ENCODE measurements at regions not wholly inside any gene's neighbourhood (a gene's known extent, or its start where the extent isn't known, plus 50 kb on each side); places are given as distances from the start of the nearest gene placed in this dataset.
A peak's percentile ranks its signal among the peaks of the same experiment; 100 is the strongest.

DNA sequence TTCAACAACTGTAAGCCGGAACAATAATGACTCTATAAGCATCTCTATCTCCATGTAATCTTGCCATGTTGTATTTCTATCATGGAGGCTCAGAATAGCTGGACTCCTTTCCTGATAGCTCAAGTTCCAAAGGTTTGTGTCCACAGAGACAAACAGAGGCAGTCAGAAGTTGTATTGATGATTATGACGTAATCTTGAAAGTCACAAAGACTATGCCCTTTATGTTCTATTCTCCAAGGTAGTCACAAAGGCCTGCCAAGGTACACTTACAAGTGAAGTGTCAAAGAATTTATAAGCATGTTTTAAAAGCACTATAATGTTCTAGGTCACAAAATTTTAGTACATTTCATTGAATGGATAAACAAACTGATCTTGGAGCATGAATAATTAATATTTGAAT is 542.2 kb downstream of the CDH11 start:
- FAIRE-seq (no peak), DNase-seq (no peak), ATAC-seq (no peak)
- Histone ChIP-seq H3K4me3 (no peak overlapping the region), H3K27me3 (no peaks in the 10 kb centered on the region), H3K27ac (no peak overlapping the region), H3K9me3 (no peaks in the 10 kb centered on the region), H3K4me1 (no peaks in the 10 kb centered on the region), H3K36me3 (no peaks in the 10 kb centered on the region)
- TF ChIP-seq, protein P1, sequence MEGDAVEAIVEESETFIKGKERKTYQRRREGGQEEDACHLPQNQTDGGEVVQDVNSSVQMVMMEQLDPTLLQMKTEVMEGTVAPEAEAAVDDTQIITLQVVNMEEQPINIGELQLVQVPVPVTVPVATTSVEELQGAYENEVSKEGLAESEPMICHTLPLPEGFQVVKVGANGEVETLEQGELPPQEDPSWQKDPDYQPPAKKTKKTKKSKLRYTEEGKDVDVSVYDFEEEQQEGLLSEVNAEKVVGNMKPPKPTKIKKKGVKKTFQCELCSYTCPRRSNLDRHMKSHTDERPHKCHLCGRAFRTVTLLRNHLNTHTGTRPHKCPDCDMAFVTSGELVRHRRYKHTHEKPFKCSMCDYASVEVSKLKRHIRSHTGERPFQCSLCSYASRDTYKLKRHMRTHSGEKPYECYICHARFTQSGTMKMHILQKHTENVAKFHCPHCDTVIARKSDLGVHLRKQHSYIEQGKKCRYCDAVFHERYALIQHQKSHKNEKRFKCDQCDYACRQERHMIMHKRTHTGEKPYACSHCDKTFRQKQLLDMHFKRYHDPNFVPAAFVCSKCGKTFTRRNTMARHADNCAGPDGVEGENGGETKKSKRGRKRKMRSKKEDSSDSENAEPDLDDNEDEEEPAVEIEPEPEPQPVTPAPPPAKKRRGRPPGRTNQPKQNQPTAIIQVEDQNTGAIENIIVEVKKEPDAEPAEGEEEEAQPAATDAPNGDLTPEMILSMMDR (IDR thresholded peaks at IDR 0.05) = no peak
- 75 to 89% methylated on average over 2 of the region's 2 CpGs for WGBS, 2 donors
- intact Hi-C loops (cut with DNase I) = no loop called here

DNA sequence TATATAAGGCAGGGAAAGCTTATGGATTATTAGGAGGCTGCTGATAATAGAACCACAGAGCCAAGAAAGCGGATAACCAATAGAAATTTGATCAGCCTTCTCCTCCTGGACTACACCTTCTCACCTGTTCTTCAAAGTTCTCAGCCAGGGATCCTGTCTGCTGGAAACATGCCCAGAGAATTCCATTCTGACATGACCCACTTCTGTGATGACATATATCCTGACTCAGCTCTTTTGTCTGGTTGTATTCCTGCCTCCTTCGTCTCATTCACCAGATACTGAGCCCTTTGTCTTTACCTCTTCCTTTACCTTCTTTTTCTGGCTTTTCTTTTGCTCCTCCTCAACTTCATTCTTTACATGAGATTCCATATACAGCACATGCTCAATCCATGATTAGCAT is 576.1 kb downstream of the CDH11 start:
- FAIRE-seq = no peak
- H3K4me1 ChIP-seq = no peaks in the 10 kb centered on the region

DNA sequence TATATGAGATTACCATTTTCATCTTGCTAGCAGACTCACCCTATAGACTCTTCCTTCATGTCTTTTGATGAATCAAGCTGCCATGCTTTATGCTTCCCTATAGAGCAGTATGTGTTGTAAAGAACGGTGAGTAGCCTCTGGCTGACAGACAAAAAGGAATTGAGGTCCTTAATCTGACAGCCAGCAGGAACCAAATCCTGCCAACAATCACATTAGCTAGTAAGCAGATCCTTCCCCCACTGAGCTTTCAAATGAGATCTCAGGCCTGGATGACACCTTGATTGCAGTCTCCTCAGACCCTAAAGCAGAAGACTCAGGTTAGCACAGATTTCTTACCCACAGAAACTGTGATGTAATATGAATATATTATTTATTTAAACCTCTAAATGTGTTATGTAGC is 577.0 kb downstream of the CDH11 start:
- intact Hi-C loops (cut with DNase I) = no loop called here
- DNase-seq (no peak), ATAC-seq (no peak), FAIRE-seq (no peak)
- no peaks in the 10 kb centered on the region for H3K27me3 ChIP-seq
- H3K9me3 ChIP-seq = no peaks in the 10 kb centered on the region
- 59 to 65% methylated on average over 1 of the region's 1 CpG for WGBS, 2 donors
- H3K4me3 ChIP-seq = no peak overlapping the region
- no peak overlapping the region for H3K27ac ChIP-seq
- no peaks in the 10 kb centered on the region for H3K4me1 ChIP-seq
- TF ChIP-seq, protein P1 (IDR thresholded peaks at IDR 0.05) = no peak
- no peaks in the 10 kb centered on the region for H3K36me3 ChIP-seq

More for the DNA sequence above, 576.1 kb downstream of the CDH11 start:
- no peak overlapping the region for H3K27ac ChIP-seq
- ATAC-seq (peak in 1 of 4 donors; percentile 51), DNase-seq (no peak)
- WGBS, 2 donors = 44 to 52% methylated on average over 2 of the region's 2 CpGs
- TF ChIP-seq, protein P1 (IDR thresholded peaks at IDR 0.05) = no peak
- H3K27me3 ChIP-seq = no peaks in the 10 kb centered on the region
- H3K4me3 ChIP-seq = no peak overlapping the region
- intact Hi-C loops (cut with DNase I) = no loop called here
- H3K9me3 ChIP-seq = no peaks in the 10 kb centered on the region
- H3K36me3 ChIP-seq = no peaks in the 10 kb centered on the region

DNA sequence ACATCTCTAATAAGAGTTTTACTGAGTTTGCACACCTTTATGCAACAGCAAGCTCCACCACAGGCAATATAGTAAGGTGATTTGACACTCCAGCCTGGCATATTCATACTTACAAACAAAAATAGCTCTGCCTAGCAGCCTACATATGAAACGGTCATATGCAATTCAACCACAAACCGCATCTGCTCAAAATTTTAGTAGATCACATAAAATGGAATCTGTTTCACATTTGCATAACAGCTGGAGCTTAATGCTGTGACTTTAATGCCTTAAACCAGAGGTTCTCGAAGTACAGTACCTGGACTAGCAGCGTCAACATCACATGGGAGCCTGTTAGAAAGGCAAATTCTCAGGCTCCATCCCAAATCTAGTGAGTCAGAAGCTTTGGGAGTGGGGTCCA is 578.4 kb downstream of the CDH11 start:
- H3K27me3 ChIP-seq = no peaks in the 10 kb centered on the region
- no peaks in the 10 kb centered on the region for H3K36me3 ChIP-seq
- ATAC-seq (no peak), DNase-seq (no peak), FAIRE-seq (no peak)
- no peaks in the 10 kb centered on the region for H3K4me1 ChIP-seq
- TF ChIP-seq, protein P1 (IDR thresholded peaks at IDR 0.05) = no peak
- intact Hi-C loops (cut with DNase I) = no loop called here
- 79 to 82% methylated on average over 4 of the region's 4 CpGs for WGBS, 2 donors
- no peaks in the 10 kb centered on the region for H3K9me3 ChIP-seq
- no peak overlapping the region for H3K4me3 ChIP-seq
- no peak overlapping the region for H3K27ac ChIP-seq

DNA sequence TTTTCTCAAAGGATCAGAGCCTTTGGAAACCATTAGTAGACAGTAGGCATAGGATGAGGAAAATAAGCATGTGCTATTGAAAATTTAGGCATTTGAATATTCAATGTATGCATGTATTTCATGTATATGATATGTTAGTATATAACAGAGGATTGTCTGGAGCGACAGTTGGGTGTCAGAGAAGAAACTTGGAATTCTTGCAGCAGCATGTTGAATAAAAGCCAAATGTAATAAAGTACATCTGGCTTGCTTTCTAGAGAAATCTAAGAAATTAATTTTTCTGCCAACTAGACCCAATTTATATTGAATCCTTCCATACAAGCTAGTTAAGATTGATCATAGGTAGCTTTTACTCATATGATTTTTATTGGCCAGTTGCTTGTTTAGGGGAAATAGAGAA is 578.8 kb downstream of the CDH11 start:
- intact Hi-C loops (cut with DNase I) = no loop called here
- H3K27ac ChIP-seq = no peak overlapping the region
- no peaks in the 10 kb centered on the region for H3K4me1 ChIP-seq
- DNase-seq = no peak
- TF ChIP-seq, protein P1 (IDR thresholded peaks at IDR 0.05) = no peak
- H3K27me3 ChIP-seq = no peaks in the 10 kb centered on the region
- no peaks in the 10 kb centered on the region for H3K36me3 ChIP-seq
- no peaks in the 10 kb centered on the region for H3K9me3 ChIP-seq
- no peak for ATAC-seq
- H3K4me3 ChIP-seq = no peak overlapping the region
- 90 to 92% methylated on average over 1 of the region's 1 CpG for WGBS, 2 donors
- no peak for FAIRE-seq

Measured in pancreas (tissue), 10 donors.